Gastrocnemius medialis (tissue), 4 donors: ENCODE measurements at regions not wholly inside any gene's neighbourhood (a gene's known extent, or its start where the extent isn't known, plus 50 kb on each side); places are given as distances from the start of the nearest gene placed in this dataset.

Experiments used
- POLR2A ChIP-seq, 2 donors: fragments of 450-650 bp; IDR thresholded peaks; one replicate each; pipeline ENCODE4 v1.6.1; 2017; ENCODE audit warnings: antibody characterized with exemption in 2 of 2, mild to moderate bottlenecking in 2 of 2, moderate library complexity in 2 of 2
- TF ChIP-seq, protein P1 (sequence below), 5 experiments: fragments of 450-650 bp in 3 of 5; fragments of 200-600 bp in 2 of 5; sonication (generic) in 2 of 5; IDR thresholded peaks in 4 of 5; conservative IDR thresholded peaks in 1 of 5; 1 replicate in 4 of 5; 2 replicates in 1 of 5; pipeline ENCODE4 v1.5.1; 2016 to 2019; ENCODE audit warnings: antibody characterized with exemption in 5 of 5, mild to moderate bottlenecking in 3 of 5, moderate library complexity in 3 of 5

DNA sequence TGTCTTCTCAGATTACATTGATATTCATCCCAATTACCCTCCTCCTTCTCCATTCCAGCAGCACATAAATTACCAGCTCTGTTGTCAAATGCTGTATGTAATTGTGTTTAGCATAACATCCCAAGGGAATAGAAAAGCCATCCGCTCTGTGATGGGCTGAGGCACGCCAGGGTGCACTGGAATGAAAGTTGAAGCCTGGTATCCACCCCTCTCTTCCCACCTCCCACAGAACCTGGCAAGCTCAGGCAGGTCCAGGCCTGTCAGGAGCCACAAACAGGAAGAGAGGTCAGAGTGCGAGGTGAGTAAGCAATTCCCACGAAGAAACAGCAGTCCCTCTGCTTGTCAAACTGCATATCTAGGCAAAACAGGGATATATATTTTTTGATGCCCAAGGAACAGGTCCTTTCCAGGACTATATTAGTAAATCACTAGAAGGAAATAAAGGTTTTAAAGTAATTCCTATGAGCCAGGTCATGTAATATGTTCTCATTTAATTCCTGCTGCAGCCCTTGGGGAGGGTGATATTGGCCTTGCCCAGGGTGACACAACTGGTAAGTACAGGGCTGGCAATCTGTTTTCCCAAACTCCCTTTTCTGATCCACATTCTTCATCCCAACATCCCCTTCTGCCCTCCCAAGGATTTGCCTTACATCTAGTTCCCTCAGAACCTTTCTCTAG lies 155.6 kb upstream of the GHITM start:
- TF ChIP-seq, protein P1, sequence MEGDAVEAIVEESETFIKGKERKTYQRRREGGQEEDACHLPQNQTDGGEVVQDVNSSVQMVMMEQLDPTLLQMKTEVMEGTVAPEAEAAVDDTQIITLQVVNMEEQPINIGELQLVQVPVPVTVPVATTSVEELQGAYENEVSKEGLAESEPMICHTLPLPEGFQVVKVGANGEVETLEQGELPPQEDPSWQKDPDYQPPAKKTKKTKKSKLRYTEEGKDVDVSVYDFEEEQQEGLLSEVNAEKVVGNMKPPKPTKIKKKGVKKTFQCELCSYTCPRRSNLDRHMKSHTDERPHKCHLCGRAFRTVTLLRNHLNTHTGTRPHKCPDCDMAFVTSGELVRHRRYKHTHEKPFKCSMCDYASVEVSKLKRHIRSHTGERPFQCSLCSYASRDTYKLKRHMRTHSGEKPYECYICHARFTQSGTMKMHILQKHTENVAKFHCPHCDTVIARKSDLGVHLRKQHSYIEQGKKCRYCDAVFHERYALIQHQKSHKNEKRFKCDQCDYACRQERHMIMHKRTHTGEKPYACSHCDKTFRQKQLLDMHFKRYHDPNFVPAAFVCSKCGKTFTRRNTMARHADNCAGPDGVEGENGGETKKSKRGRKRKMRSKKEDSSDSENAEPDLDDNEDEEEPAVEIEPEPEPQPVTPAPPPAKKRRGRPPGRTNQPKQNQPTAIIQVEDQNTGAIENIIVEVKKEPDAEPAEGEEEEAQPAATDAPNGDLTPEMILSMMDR (IDR thresholded peaks at IDR 0.05 in 4 of 5, conservative IDR thresholded peaks at IDR 0.05 in 1 of 5) = no peak
- TF ChIP-seq POLR2A (IDR thresholded peaks at IDR 0.05) = no peak
